ENCODE measurements at regions not wholly inside any gene's neighbourhood (a gene's known extent, or its start where the extent isn't known, plus 50 kb on each side); places are given as distances from the start of the nearest gene placed in this dataset.

DNA sequence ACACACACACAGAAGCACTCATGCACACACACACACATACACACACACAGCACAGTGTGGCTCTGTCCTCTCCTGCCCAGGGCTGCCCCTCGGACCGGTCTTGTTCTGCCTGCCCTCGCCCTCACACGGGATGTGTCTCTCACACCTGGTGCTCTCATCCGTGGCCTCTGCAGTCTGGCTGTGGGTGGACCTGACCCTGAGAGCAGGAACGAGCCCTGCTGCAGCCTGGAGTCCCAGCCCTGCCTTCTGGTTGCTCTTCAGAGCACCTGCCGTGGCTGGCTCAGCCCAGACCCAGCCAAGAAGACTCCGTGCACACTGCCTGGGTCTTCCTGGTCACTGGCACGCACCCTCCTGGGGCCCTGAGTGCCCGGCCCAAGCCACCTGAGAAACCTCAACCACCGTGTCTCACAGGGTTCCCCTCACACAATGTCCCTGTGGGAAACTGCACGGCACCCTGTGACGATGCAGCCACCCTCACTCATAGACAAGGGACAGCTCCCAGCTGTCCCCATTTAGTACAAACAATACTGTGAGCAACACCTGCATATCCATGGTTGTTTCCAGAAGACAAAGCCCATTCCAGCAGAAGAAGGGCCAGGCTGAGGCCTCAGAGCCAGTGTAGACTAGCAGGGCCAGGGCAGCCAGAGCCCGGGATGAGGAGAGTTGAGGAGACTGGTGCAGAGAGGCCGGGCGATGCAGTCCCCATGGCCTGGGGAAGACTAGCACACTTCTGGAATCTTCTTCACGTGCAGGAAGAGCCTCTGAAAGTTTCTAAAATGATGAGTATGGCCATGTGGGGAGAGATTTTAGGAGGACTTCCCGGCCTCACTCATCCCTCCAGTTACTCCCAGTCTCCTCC lies 234.0 kb downstream of the NPHP4 start:
- Histone ChIP-seq H3K4me3 (ENCODE audit: low read length) (no peak overlapping the region), H3K27me3 (ENCODE audit: control insufficient read depth, insufficient read depth, low read length) (peaks cover 3% of the 10 kb centered on the region), H3K4me1 (ENCODE audit: control insufficient read depth, insufficient read depth, low read length) (peaks cover 4% of the 10 kb centered on the region), H3K36me3 (ENCODE audit: control insufficient read depth, insufficient read depth, low read length) (no peaks in the 10 kb centered on the region), H3K9me3 (replicated peaks; ENCODE audit: control insufficient read depth, low read depth, low read length) (no peaks in the 10 kb centered on the region), H3K27ac (ENCODE audit: low read length) (no peak overlapping the region)
- WGBS (ENCODE audit: insufficient coverage): 56% methylated on average over 14 of the region's 18 CpGs
- no peak for DNase-seq

- Histone ChIP-seq H3K4me1 (ENCODE audit: control insufficient read depth, insufficient read depth, low read length) (peaks cover 7% of the 10 kb centered on the region), H3K4me3 (ENCODE audit: low read length) (no peak overlapping the region), H3K9me3 (replicated peaks; ENCODE audit: control insufficient read depth, low read depth, low read length) (no peaks in the 10 kb centered on the region), H3K27ac (ENCODE audit: low read length) (no peak overlapping the region), H3K27me3 (ENCODE audit: control insufficient read depth, insufficient read depth, low read length) (peaks cover 3% of the 10 kb centered on the region), H3K36me3 (ENCODE audit: control insufficient read depth, insufficient read depth, low read length) (no peaks in the 10 kb centered on the region)
- 93% methylated on average over 6 of the region's 18 CpGs for WGBS (ENCODE audit: insufficient coverage)
- DNase-seq: no peak
These were observed 234.9 kb downstream of the NPHP4 start for GRCh38 chr1:5757187-5757805.

- Histone ChIP-seq H3K27ac (ENCODE audit: low read length) (no peak overlapping the region), H3K4me3 (ENCODE audit: low read length) (no peak overlapping the region), H3K4me1 (ENCODE audit: control insufficient read depth, insufficient read depth, low read length) (peaks cover 14% of the 10 kb centered on the region), H3K27me3 (ENCODE audit: control insufficient read depth, insufficient read depth, low read length) (peaks cover 6% of the 10 kb centered on the region), H3K9me3 (replicated peaks; ENCODE audit: control insufficient read depth, low read depth, low read length) (no peaks in the 10 kb centered on the region), H3K36me3 (ENCODE audit: control insufficient read depth, insufficient read depth, low read length) (no peaks in the 10 kb centered on the region)
- 60% methylated on average over 2 of the region's 21 CpGs for WGBS (ENCODE audit: insufficient coverage)
- DNase-seq: no peak
These were observed 235.6 kb downstream of the NPHP4 start for GRCh38 chr1:5756434-5757186.

- no peaks in the 10 kb centered on the region for H3K36me3 ChIP-seq (ENCODE audit: control insufficient read depth, insufficient read depth, low read length)
- DNase-seq: no peak
- no peaks in the 10 kb centered on the region for H3K9me3 ChIP-seq (replicated peaks; ENCODE audit: control insufficient read depth, low read depth, low read length)
- no peak overlapping the region for H3K4me3 ChIP-seq (ENCODE audit: low read length)
- WGBS (ENCODE audit: insufficient coverage): 84% methylated on average over 13 of the region's 16 CpGs
- H3K27me3 ChIP-seq (ENCODE audit: control insufficient read depth, insufficient read depth, low read length): peaks cover 6% of the 10 kb centered on the region
- peaks cover 21% of the 10 kb centered on the region for H3K4me1 ChIP-seq (ENCODE audit: control insufficient read depth, insufficient read depth, low read length)
- no peak overlapping the region for H3K27ac ChIP-seq (ENCODE audit: low read length)
These were observed 236.6 kb downstream of the NPHP4 start for GRCh38 chr1:5755552-5756125.

- DNase-seq: no peak
- H3K4me3 ChIP-seq (ENCODE audit: low read length): no peak overlapping the region
- H3K27ac ChIP-seq (ENCODE audit: low read length): no peak overlapping the region
- no peaks in the 10 kb centered on the region for H3K36me3 ChIP-seq (ENCODE audit: control insufficient read depth, insufficient read depth, low read length)
- H3K9me3 ChIP-seq (replicated peaks; ENCODE audit: control insufficient read depth, low read depth, low read length): no peaks in the 10 kb centered on the region
- H3K4me1 ChIP-seq (ENCODE audit: control insufficient read depth, insufficient read depth, low read length): peaks cover 27% of the 10 kb centered on the region
- WGBS (ENCODE audit: insufficient coverage): 75% methylated on average over 12 of the region's 14 CpGs
- peaks cover 6% of the 10 kb centered on the region for H3K27me3 ChIP-seq (ENCODE audit: control insufficient read depth, insufficient read depth, low read length)
These were observed 237.2 kb downstream of the NPHP4 start for GRCh38 chr1:5754817-5755551.

DNA sequence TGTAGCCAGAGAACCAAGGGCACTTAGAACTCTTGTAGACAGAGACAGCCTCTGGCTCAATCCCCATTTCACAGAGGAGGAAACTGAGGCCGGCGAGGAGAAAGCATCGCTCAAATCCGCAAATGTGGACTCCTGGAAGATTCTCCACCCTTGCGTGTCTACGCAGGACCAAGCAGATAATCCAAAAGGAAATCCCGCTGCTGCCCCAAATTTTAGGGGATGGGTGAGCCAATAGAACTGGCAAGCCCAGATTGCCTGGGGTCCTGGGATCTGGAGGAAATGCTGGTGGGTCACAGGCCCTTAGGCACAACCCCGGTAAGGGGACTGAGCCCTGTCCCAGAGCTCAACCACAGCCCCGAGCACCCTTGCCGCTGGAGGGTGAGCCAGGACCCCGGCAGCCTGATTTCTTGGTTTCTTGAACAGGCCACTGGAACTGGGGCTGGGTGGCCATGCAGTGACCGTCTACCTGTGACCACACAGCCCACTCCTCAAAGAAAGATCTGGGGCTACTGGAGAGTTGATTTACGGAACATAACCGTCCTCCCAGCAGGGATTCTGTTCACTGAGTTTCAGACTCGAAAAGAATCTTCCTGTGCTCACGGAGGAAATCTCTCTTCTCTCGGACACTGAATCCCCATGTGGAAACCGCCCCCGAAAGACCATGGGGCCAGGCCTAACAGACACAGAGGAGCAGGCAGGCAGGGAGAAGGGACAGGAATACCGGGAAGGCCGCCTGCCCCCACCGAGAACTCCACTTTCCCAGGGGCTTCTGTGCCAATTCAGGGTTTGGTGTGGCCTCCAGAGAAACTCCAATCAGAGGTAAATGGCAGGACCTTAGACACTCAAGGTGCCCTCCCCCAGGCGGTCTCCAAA lies 238.4 kb downstream of the NPHP4 start:
- no peaks in the 10 kb centered on the region for H3K36me3 ChIP-seq (ENCODE audit: control insufficient read depth, insufficient read depth, low read length)
- H3K27ac ChIP-seq (ENCODE audit: low read length): no peak overlapping the region
- H3K4me1 ChIP-seq (ENCODE audit: control insufficient read depth, insufficient read depth, low read length): peaks cover 25% of the 10 kb centered on the region
- H3K9me3 ChIP-seq (replicated peaks; ENCODE audit: control insufficient read depth, low read depth, low read length): no peaks in the 10 kb centered on the region
- WGBS (ENCODE audit: insufficient coverage): 78% methylated on average over 19 of the region's 23 CpGs
- H3K4me3 ChIP-seq (ENCODE audit: low read length): no peak overlapping the region
- peaks cover 6% of the 10 kb centered on the region for H3K27me3 ChIP-seq (ENCODE audit: control insufficient read depth, insufficient read depth, low read length)
- DNase-seq: no peak

DNA sequence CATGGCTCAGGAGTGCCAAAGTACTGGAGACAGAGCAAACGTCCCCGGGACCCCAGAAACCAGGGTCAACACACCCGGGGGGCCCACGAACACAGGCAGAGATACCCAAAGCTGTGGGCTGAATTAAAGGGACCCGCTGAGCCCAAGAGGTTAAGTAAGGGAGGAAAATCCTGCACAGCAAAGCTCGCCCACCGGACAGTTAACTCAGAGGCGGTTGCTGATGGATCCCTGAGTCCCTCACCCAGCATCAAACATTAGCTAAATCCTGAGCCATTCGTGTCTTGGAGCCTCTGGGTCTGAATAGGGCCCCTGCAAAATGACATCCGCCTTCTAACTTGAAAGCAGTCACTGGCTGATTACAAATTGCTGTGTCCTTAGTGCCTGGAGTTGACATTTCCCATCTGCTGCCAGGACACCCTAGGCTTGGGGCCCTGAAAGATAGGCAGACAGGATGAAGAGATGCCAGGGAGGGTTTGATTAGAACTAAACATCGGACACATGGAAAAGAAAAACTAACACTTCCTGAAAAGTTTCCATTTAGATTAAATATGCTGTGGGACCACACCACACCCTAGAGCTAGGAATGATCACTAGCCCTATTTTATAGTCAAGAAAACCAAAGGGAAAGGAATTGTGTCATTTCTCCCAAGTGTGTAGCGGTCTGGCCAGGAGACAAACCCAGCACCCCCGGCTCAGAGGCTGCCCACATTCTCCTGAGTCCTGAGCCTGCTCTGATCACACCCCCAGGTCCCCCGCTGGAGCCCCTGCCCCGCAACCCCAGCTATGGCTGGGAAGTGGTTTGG lies 239.3 kb downstream of the NPHP4 start:
- no peaks in the 10 kb centered on the region for H3K9me3 ChIP-seq (replicated peaks; ENCODE audit: control insufficient read depth, low read depth, low read length)
- H3K27ac ChIP-seq (ENCODE audit: low read length): no peak overlapping the region
- no peak overlapping the region for H3K4me3 ChIP-seq (ENCODE audit: low read length)
- no peak for DNase-seq
- H3K36me3 ChIP-seq (ENCODE audit: control insufficient read depth, insufficient read depth, low read length): no peaks in the 10 kb centered on the region
- 62% methylated on average over 9 of the region's 15 CpGs for WGBS (ENCODE audit: insufficient coverage)
- peaks cover 8% of the 10 kb centered on the region for H3K27me3 ChIP-seq (ENCODE audit: control insufficient read depth, insufficient read depth, low read length)
- peaks cover 24% of the 10 kb centered on the region for H3K4me1 ChIP-seq (ENCODE audit: control insufficient read depth, insufficient read depth, low read length)

DNA sequence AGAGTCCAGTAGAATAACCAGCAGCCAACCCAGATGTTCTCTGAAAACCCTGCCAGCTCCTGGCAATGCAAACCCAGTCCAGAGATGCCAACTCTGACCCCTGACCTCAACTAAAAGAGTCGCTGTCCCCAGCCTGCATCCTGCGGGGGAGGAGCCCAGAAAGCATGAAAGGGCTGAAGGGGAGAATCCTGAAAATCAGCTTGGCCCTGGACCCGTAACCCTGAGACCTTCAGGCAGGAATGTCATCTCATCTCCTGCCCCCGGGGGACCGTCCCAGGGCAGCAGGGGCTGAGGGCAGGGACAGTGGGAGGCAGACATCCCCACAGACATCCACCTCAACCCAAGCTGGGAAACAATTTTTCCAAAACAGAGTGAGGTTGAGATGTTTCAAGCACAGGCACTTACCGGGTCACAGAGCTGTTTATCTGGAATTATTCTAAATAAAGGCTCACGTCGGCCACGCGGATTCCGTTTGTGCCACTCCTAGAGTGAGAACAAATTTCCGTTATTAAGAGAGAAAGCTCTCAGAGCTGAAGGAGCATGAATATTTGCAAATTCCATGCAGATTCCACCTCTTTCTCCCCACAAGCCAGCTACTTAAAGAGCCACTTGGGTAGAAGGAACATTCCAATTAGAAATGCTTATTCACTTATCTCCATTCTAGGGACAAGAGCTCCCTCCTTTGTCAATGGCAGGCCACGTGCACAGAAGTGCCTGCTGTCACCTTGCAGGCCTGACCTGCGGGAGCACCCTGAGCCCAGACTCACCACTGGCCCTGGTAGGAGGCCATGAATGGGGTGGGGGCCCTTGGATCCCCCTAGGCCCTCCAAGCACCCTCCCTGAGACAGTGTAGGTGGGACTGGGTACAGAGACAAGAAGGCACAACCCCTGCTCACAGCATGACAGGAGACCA lies 240.1 kb downstream of the NPHP4 start:
- H3K4me3 ChIP-seq (ENCODE audit: low read length): no peak overlapping the region
- DNase-seq: no peak
- H3K27ac ChIP-seq (ENCODE audit: low read length): no peak overlapping the region
- peaks cover 23% of the 10 kb centered on the region for H3K4me1 ChIP-seq (ENCODE audit: control insufficient read depth, insufficient read depth, low read length)
- no peaks in the 10 kb centered on the region for H3K9me3 ChIP-seq (replicated peaks; ENCODE audit: control insufficient read depth, low read depth, low read length)
- no peaks in the 10 kb centered on the region for H3K36me3 ChIP-seq (ENCODE audit: control insufficient read depth, insufficient read depth, low read length)
- peaks cover 8% of the 10 kb centered on the region for H3K27me3 ChIP-seq (ENCODE audit: control insufficient read depth, insufficient read depth, low read length)
- WGBS (ENCODE audit: insufficient coverage): 60% methylated on average over 1 of the region's 14 CpGs
